GM19372 (cell line): ENCODE measurements at regions not wholly inside any gene's neighbourhood (a gene's known extent, or its start where the extent isn't known, plus 50 kb on each side); places are given as distances from the start of the nearest gene placed in this dataset.

ENCODE experiments used
- ATAC-seq: cut with Tn5 transposase; IDR thresholded peaks from one replicate; pipeline ENCODE4 v1.9.1; 2021; ENCODE audit warnings: mild to moderate bottlenecking, low read depth, moderate library complexity; ENCODE audit not compliant: unreplicated experiment

DNA sequence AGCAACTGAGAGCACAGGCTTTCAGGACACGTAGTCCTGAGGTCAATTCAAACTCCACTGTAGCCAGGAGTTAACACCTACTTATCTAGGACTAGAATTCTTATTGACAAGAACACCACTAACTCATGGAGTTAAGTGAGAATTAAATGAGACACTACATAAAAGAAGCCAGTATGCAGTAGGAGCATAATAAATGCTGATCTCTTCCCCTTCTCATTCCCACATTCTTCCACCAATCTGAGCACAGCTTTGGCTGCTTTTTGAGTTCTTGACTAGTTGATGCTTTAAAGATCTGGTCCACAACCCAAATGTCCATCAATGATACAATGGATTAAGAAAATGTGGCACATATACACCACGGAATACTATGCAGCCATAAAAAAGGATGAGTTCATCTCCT is 55.2 kb downstream of the TTC32 start:
- ATAC-seq: no peak

DNA sequence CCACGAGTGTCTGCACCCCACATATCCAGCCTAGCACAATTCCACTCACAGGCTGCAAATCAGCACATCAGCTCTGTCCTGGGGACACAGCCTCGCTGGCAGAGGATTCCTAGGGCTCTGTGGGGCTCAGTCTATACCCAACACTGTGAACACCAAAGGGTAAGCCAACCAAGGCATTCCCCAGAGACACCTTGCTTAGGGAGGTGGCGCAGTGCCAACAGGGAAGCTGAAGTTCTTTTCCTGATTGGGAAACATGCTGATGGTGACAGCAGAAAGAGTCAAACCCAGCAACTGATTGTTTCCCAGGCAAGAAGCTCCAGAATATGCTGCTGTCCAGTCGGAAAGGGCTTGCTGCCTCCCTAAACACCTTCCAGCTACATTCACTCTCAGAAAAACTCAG is 55.8 kb downstream of the TTC32 start:
- ATAC-seq: no peak

- ATAC-seq: no peak
Measured at GRCh38 chr2:19845323-19845920, 56.4 kb downstream of the TTC32 start.

GRCh38 chr2:19844750-19845149 is 57.0 kb downstream of the TTC32 start:
- ATAC-seq: no peak

DNA sequence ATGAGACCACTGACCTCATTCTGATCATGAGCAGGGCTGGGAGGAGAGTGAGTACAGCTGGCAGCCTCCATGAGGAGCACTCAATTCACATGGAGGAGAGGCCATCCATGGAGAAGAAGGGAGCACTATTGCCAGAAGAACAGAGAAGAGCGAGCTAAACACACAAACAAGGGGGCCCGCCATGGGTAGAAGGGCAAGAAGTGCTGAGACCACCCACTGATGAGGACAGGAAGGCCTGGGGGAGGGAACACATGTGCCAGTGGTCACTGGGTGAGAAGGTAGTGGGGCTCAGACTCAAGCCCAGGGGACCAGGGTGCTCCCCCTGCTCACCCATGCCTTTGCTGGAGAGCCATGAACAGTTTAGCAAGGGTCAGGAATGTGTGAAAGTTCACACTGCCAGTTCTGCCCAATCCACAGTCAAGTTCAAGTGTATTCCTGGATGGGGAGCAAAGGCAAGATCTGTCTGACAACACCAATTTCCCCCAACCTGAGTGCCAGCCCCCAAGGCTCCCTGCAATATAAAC is 57.7 kb downstream of the TTC32 start:
- no peak for ATAC-seq

GRCh38 chr2:19841918-19842693 is 59.7 kb downstream of the TTC32 start:
- ATAC-seq: no peak

GRCh38 chr2:19839438-19839837 is 62.3 kb downstream of the TTC32 start:
- no peak for ATAC-seq

- ATAC-seq: no peak
Measured at GRCh38 chr2:19838616-19839015, 63.2 kb downstream of the TTC32 start.

GRCh38 chr2:19837235-19837766 is 64.5 kb downstream of the TTC32 start:
- no peak for ATAC-seq

DNA sequence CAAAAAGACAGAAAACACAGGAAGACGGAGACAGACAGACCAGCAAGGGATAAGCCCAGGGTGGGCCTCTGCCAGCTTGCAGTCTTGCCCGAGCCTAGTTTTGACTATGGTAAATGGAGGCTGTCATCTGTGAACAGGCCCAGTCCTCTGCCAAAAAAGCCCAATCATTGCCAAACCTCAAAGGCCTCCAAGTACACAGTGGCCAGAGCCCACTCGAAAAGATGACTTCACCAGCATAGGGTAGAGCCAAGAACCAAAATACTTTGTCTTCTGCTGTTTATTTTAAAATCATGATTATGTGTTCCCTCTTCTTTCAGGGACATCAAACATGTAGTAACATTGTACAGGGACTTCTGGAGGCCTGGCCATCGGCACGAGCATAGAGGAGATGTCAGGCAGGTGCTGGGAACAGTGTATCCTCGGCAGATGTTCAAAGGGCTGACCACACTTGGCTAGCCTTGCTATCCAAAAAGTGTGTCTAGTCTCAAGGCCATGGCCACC is 66.0 kb downstream of the TTC32 start:
- no peak for ATAC-seq

DNA sequence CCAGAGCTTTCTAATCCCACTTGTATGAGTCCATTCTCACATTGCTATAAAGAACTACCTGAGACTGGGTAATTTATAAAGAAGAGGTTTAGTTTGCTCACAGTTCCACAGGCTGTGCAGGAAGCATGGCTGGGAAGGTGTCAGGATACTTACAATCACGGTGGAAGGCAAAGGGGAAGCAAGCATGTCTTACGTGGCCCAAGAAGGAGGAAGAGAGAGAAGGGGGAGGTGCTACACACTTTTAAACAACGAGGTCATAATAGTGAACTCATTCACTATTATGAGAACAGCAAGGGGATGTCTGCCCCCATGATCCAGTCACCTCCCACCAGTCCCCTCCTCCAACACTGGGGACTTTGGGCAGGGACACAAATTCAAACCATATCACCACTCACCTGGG is 67.8 kb downstream of the TTC32 start:
- no peak for ATAC-seq

GRCh38 chr2:19829672-19830071 is 72.1 kb downstream of the TTC32 start:
- no peak for ATAC-seq

- no peak for ATAC-seq
Measured at GRCh38 chr2:19826874-19827273, 74.9 kb downstream of the TTC32 start.

- no peak for ATAC-seq
Measured at GRCh38 chr2:19823507-19823906, 78.3 kb downstream of the TTC32 start.

DNA sequence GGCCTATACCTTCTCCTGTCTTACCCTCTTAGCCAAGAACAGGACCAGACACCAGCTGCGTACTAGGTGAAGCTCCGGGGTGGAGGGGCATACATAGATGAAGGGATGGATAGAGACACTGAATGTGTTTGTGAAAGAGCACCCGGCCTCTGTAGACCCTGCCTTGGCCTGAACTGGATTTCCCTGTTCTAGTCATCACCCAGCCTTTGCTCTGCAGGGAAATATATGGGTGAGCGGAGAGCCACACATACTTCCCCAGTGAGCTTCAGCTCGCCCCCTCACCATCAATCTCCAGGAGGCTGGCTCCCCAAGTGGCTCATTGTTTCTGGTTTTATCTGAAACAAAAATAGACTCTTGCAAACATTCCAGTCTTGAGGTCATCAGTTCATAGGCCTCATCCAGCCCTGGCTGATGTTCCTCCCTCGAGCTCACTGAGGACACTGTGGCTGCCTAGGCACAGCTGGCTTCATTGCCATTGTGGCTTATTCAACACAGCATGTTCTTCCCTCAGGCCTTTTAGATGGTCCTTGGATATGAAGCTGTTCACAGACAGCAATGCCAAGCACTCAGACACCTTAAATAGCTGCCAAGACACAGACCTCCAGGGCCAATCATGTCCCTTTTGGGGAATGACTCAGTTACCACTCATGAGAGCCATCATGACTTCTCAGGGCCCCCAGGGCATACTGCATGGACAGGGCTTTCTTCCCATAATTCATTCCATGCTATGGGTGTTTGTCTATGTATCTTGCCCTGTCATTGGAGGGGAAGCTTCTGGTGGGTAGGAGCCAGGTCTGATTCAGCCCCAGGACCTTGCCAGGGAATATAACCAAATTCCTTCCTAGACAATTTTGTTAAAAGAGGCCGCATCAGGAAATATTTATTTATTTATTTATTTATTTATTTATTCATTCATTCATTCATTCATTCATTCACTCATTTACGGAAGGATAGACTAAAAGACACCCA is 82.4 kb downstream of the TTC32 start:
- ATAC-seq: no peak

GRCh38 chr2:19818543-19818942 is 83.2 kb downstream of the TTC32 start:
- ATAC-seq: no peak

DNA sequence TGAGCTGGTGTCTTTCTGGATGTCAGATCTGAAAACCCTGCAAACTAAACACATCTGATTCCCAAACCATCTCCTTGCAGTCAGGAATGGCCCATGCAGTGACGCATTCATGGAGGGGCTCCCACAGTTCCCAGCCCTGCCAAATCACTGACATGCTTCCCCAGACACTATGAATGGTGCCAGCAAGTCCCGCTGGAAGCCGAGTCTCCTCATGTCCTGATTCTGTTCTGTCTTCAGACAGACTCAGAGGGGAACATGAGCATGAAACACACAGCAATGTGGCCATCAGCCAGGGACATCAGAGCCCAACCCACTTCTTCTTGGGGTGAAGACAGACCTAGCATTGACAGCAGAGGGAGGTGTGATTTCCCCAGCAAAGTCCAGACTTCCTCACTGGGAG is 83.7 kb downstream of the TTC32 start:
- ATAC-seq: no peak

DNA sequence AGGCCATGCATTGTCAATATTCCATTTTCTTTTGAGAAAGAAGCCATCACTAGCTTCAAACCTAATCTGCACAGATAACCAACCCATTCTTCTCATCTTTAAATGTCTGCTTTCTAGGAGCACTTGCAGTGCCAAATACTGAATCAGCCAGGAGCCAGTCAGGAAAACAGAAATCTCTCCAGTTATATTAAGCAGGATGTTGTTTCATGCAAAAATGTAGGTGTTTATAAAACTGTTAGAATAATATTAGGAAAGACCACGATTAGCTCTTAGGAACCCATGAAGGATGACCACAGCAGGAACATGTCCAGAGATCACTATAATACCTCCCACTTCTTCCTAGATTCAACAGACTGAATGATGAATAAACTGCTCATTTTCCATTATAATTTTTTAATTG is 86.0 kb downstream of the TTC32 start:
- ATAC-seq: no peak

GRCh38 chr2:19812166-19812565 is 89.6 kb downstream of the TTC32 start:
- ATAC-seq: no peak

DNA sequence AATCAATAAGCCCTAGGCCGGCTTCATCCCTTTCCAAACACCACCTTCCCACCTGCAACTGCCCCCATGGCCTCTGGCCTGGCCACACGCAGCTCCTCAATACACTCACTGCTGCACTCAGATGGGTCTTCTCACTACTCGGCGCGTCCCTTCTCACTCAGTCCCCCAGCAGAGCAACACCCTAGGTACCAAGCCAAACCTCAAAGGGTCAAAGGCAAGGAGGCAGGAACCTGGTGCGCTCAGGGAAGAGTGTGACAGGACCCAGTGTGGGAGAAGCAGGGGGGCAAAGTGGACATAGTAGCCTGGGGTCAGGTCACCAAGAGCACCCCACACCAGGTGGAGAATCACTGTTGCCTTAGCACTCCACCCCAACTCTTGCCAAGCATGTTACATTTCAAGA is 90.6 kb downstream of the TTC32 start:
- ATAC-seq: no peak

DNA sequence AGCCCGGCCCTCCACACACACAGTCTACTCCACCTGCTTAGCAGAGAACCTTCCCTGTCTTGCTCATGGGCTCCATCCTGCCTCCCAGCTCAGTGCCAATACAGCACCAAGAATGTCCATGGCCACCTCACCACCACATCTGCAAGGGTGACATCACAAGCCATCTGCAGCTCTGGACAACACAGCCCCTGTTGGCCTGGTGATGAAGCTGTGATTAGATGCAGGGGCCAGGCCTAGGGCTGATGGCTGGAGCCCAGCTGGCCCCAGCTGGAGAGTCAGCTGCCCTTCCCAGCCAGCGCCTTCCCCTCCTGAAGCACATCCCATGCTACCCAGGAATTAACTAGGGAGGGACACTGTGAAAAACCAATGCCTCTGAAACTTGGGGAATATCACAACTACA is 91.1 kb downstream of the TTC32 start:
- no peak for ATAC-seq
